ENCODE measurements at regions not wholly inside any gene's neighbourhood (a gene's known extent, or its start where the extent isn't known, plus 50 kb on each side); places are given as distances from the start of the nearest gene placed in this dataset.

- DNase-seq (ENCODE audit: low spot score), result no peak
Measured at GRCh38 chr2:5041501-5041900, 650.7 kb upstream of the SOX11 start.

GRCh38 chr2:5042666-5043440 is 649.3 kb upstream of the SOX11 start:
- DNase-seq (ENCODE audit: low spot score), result no peak

GRCh38 chr2:5051300-5051699 is 640.9 kb upstream of the SOX11 start:
- no peak for DNase-seq (ENCODE audit: low spot score)

GRCh38 chr2:5052905-5053304 is 639.3 kb upstream of the SOX11 start:
- DNase-seq (ENCODE audit: low spot score), result no peak

- DNase-seq (ENCODE audit: low spot score), result no peak
Measured at GRCh38 chr2:5057891-5058351, 634.3 kb upstream of the SOX11 start.

- no peak for DNase-seq (ENCODE audit: low spot score)
Measured at GRCh38 chr2:5060956-5061355, 631.2 kb upstream of the SOX11 start.

- DNase-seq (ENCODE audit: low spot score), result no peak
Measured at GRCh38 chr2:5064687-5065086, 627.5 kb upstream of the SOX11 start.

- no peak for DNase-seq (ENCODE audit: low spot score)
Measured at GRCh38 chr2:5067816-5068215, 624.4 kb upstream of the SOX11 start.

GRCh38 chr2:5070257-5070656 is 621.9 kb upstream of the SOX11 start:
- DNase-seq (ENCODE audit: low spot score), result no peak

GRCh38 chr2:5074733-5075132 is 617.5 kb upstream of the SOX11 start:
- DNase-seq (ENCODE audit: low spot score), result no peak

GRCh38 chr2:5076599-5076998 is 615.6 kb upstream of the SOX11 start:
- no peak for DNase-seq (ENCODE audit: low spot score)

- DNase-seq (ENCODE audit: low spot score), result no peak
Measured at GRCh38 chr2:5077479-5078089, 614.6 kb upstream of the SOX11 start.

- no peak for DNase-seq (ENCODE audit: low spot score)
Measured at GRCh38 chr2:5083402-5083801, 608.8 kb upstream of the SOX11 start.

GRCh38 chr2:5089409-5089808 is 602.8 kb upstream of the SOX11 start:
- DNase-seq (ENCODE audit: low spot score), result no peak

- no peak for DNase-seq (ENCODE audit: low spot score)
Measured at GRCh38 chr2:5093056-5093455, 599.1 kb upstream of the SOX11 start.

GRCh38 chr2:5093518-5093917 is 598.7 kb upstream of the SOX11 start:
- DNase-seq (ENCODE audit: low spot score), result no peak

- no peak for DNase-seq (ENCODE audit: low spot score)
Measured at GRCh38 chr2:5094192-5094591, 598.0 kb upstream of the SOX11 start.

- DNase-seq (ENCODE audit: low spot score), result no peak
Measured at GRCh38 chr2:5098286-5098685, 593.9 kb upstream of the SOX11 start.

GRCh38 chr2:5102823-5103222 is 589.4 kb upstream of the SOX11 start:
- DNase-seq (ENCODE audit: low spot score), result no peak

GRCh38 chr2:5111581-5111980 is 580.6 kb upstream of the SOX11 start:
- no peak for DNase-seq (ENCODE audit: low spot score)

GRCh38 chr2:5119046-5119445 is 573.1 kb upstream of the SOX11 start:
- no peak for DNase-seq (ENCODE audit: low spot score)

GRCh38 chr2:5121121-5121520 is 571.1 kb upstream of the SOX11 start:
- no peak for DNase-seq (ENCODE audit: low spot score)

- no peak for DNase-seq (ENCODE audit: low spot score)
Measured at GRCh38 chr2:5121642-5122041, 570.5 kb upstream of the SOX11 start.

Measured in mesenteric fat pad (tissue), 1 donor.